ENCODE measurements at regions not wholly inside any gene's neighbourhood (a gene's known extent, or its start where the extent isn't known, plus 50 kb on each side); places are given as distances from the start of the nearest gene placed in this dataset.

DNA sequence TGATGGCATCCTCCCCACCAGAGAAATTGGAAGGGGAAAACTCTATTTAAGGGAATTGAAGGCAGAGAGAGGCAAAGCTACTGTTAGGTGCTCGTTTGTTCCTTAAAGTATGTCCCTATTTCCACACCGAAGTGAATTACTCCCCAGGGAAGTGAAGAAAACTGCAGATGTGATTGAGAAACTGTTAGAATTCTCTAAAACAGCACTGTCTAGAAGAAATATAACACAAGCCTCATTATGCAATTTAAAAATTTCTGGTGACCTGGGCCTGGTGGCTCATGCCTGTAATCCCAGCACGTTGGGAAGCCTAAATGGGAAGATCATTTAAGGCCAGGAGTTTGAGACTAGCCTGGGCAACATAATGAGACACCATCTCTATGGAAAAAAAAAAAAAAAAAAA lies 305.0 kb downstream of the SHQ1 start:
- H3K27ac Mint-ChIP-seq (ENCODE audit: low read depth), result no peak overlapping the region
- H3K4me1 Mint-ChIP-seq, result no peaks in the 10 kb centered on the region
- DNase-seq (ENCODE audit: low spot score in 2 of 2) (no peak), ATAC-seq (replicated peaks; ENCODE audit: extremely low read depth, poor library complexity, severe bottlenecking) (no peak)
- H3K27me3 Mint-ChIP-seq, result peaks cover 11% of the 10 kb centered on the region
- no peaks in the 10 kb centered on the region for H3K36me3 Mint-ChIP-seq (ENCODE audit: insufficient read depth)
- no peaks in the 10 kb centered on the region for H3K9me3 Mint-ChIP-seq
- H3K4me3 Mint-ChIP-seq, result no peak overlapping the region

GRCh38 chr3:72542781-72543180 lies 305.5 kb downstream of the SHQ1 start:
- H3K27ac Mint-ChIP-seq (ENCODE audit: low read depth), result no peak overlapping the region
- H3K9me3 Mint-ChIP-seq, result no peaks in the 10 kb centered on the region
- peaks cover 11% of the 10 kb centered on the region for H3K27me3 Mint-ChIP-seq
- no peak overlapping the region for H3K4me3 Mint-ChIP-seq
- H3K4me1 Mint-ChIP-seq, result no peaks in the 10 kb centered on the region
- ATAC-seq (replicated peaks; ENCODE audit: extremely low read depth, poor library complexity, severe bottlenecking) (no peak), DNase-seq (ENCODE audit: low spot score in 2 of 2) (no peak)
- no peaks in the 10 kb centered on the region for H3K36me3 Mint-ChIP-seq (ENCODE audit: insufficient read depth)

DNA sequence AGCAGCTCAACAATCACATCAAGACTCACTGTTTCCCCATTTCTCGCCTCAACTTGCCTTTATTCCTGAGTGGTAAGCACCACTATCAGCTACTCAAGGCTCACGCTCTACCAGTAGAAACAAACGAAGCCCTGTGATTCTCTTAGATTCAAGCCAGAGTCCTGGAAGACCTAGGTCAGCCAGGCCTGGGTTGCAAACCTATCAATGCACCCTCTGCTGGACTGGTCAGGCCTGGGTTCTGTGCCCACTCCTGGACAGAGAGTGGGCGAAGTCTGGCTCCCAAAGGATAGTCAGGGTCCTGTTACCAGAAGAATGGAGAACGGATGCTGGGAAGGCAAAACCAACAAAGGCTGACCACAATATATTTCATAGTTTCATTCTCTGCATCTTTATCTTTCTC lies 308.4 kb downstream of the SHQ1 start:
- no peaks in the 10 kb centered on the region for H3K4me1 Mint-ChIP-seq
- H3K27ac Mint-ChIP-seq (ENCODE audit: low read depth), result no peak overlapping the region
- peaks cover 11% of the 10 kb centered on the region for H3K27me3 Mint-ChIP-seq
- no peak for DNase-seq (ENCODE audit: low spot score in 2 of 2)
- H3K4me3 Mint-ChIP-seq, result no peak overlapping the region
- no peak for ATAC-seq (replicated peaks; ENCODE audit: extremely low read depth, poor library complexity, severe bottlenecking)
- peaks cover 2% of the 10 kb centered on the region for H3K36me3 Mint-ChIP-seq (ENCODE audit: insufficient read depth)
- H3K9me3 Mint-ChIP-seq, result no peaks in the 10 kb centered on the region

- Mint-ChIP-seq H3K4me3 (no peak overlapping the region), H3K27ac (ENCODE audit: low read depth) (no peak overlapping the region), H3K27me3 (peaks cover 9% of the 10 kb centered on the region), H3K9me3 (peaks cover 7% of the 10 kb centered on the region), H3K36me3 (ENCODE audit: insufficient read depth) (peaks cover 4% of the 10 kb centered on the region), H3K4me1 (peaks cover 6% of the 10 kb centered on the region)
- no peak for ATAC-seq (replicated peaks; ENCODE audit: extremely low read depth, poor library complexity, severe bottlenecking)
- DNase-seq (ENCODE audit: low spot score in 2 of 2), result no peak
Measured at GRCh38 chr3:72538070-72538745, 310.0 kb downstream of the SHQ1 start.

DNA sequence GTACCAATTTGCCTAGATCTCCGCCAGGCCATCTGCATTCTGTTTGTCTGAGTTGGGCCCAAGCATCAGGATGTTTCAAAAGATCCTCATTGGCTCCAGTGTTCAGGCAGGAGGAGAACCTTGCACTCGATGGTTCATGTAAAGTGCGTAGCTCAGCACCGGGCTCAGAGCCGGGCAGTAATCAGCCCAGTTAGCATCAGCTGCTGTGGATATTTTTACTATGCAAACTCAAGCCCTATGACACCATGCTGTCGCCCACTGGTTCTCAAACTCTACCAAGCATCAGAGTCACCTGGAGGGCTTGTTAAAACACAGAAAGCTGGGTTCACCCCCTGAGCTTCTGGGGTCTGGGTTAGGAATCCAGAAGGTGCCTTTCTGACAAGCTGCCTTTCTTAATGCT lies 310.8 kb downstream of the SHQ1 start:
- Mint-ChIP-seq H3K36me3 (ENCODE audit: insufficient read depth) (peaks cover 4% of the 10 kb centered on the region), H3K27me3 (peaks cover 5% of the 10 kb centered on the region)

GRCh38 chr3:72536878-72537267 lies 311.4 kb downstream of the SHQ1 start:
- Mint-ChIP-seq H3K36me3 (ENCODE audit: insufficient read depth) (peaks cover 4% of the 10 kb centered on the region), H3K4me1 (peaks cover 6% of the 10 kb centered on the region), H3K27me3 (peaks cover 9% of the 10 kb centered on the region), H3K4me3 (no peak overlapping the region), H3K9me3 (peaks cover 7% of the 10 kb centered on the region), H3K27ac (ENCODE audit: low read depth) (no peak overlapping the region)
- ATAC-seq (replicated peaks; ENCODE audit: extremely low read depth, poor library complexity, severe bottlenecking) (no peak), DNase-seq (ENCODE audit: low spot score in 2 of 2) (no peak)

More for the DNA sequence above, 310.8 kb downstream of the SHQ1 start:
- no peak for ATAC-seq (replicated peaks; ENCODE audit: extremely low read depth, poor library complexity, severe bottlenecking)
- DNase-seq (ENCODE audit: low spot score in 2 of 2), result no peak
- peaks cover 6% of the 10 kb centered on the region for H3K4me1 Mint-ChIP-seq
- H3K27ac Mint-ChIP-seq (ENCODE audit: low read depth), result no peak overlapping the region
- H3K9me3 Mint-ChIP-seq, result peaks cover 7% of the 10 kb centered on the region
- H3K4me3 Mint-ChIP-seq, result no peak overlapping the region

GRCh38 chr3:72536206-72536877 lies 311.9 kb downstream of the SHQ1 start:
- Mint-ChIP-seq H3K9me3 (peaks cover 7% of the 10 kb centered on the region), H3K27me3 (peaks cover 9% of the 10 kb centered on the region), H3K27ac (ENCODE audit: low read depth) (no peak overlapping the region), H3K4me1 (peaks cover 6% of the 10 kb centered on the region), H3K4me3 (no peak overlapping the region), H3K36me3 (ENCODE audit: insufficient read depth) (peaks cover 4% of the 10 kb centered on the region)
- no peak for DNase-seq (ENCODE audit: low spot score in 2 of 2)
- no peak for ATAC-seq (replicated peaks; ENCODE audit: extremely low read depth, poor library complexity, severe bottlenecking)

GRCh38 chr3:72535772-72536171 lies 312.5 kb downstream of the SHQ1 start:
- DNase-seq (ENCODE audit: low spot score in 2 of 2), result no peak
- ATAC-seq (replicated peaks; ENCODE audit: extremely low read depth, poor library complexity, severe bottlenecking), result no peak
- H3K9me3 Mint-ChIP-seq, result peaks cover 7% of the 10 kb centered on the region
- H3K4me1 Mint-ChIP-seq, result peaks cover 6% of the 10 kb centered on the region
- H3K27me3 Mint-ChIP-seq, result peaks cover 9% of the 10 kb centered on the region
- H3K27ac Mint-ChIP-seq (ENCODE audit: low read depth), result no peak overlapping the region
- peaks cover 4% of the 10 kb centered on the region for H3K36me3 Mint-ChIP-seq (ENCODE audit: insufficient read depth)
- no peak overlapping the region for H3K4me3 Mint-ChIP-seq

DNA sequence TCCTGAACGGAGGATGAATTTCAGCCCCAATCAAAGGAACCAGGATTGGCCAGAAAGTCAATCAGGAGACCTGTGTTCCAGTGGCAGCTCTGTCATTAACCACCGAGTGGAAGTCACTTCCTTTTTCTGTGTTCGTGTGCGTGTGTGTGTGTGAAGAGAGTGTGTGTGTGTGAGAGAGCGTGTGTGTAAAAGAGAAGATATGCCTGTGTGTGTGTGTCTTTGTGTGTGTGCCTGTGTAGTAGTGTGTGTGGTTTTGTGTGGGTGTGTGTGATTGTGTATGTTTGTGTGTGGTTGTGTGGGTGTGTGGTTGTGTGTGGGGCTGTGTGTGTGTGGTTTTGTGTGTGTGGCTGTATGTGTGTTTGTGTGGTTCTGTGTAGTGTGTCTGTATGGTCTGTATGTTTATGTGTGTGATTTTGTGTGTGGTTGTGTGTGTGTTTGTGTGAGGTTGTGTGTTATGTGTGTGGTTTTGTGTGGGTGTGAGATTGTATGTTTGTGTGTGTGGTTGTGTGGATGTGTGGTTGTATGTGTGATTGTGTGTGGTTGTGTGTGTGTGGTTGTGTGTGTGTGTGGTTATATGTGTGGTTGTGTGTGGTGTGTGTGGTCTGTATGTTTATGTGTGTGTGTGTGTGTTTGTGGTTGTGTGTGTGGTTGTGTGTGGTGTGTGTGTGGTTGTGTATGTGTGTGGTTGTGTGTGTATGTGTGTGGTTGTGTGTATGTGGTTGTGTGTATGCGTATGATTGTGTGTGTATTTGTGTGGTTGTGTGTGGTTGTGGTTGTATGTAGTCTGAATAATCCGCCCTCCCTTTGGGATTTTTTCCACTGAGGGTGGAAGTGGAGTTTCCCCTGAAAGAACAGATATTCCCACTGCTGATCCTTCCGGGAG lies 314.4 kb downstream of the SHQ1 start:
- ATAC-seq (replicated peaks; ENCODE audit: extremely low read depth, poor library complexity, severe bottlenecking) (no peak), DNase-seq (ENCODE audit: low spot score in 2 of 2) (no peak)
- H3K4me3 Mint-ChIP-seq, result no peak overlapping the region
- peaks cover 9% of the 10 kb centered on the region for H3K27me3 Mint-ChIP-seq
- peaks cover 6% of the 10 kb centered on the region for H3K4me1 Mint-ChIP-seq
- H3K36me3 Mint-ChIP-seq (ENCODE audit: insufficient read depth), result peaks cover 4% of the 10 kb centered on the region
- peak overlapping the region; percentile 7 for H3K27ac Mint-ChIP-seq (ENCODE audit: low read depth)
- peaks cover 7% of the 10 kb centered on the region for H3K9me3 Mint-ChIP-seq

DNA sequence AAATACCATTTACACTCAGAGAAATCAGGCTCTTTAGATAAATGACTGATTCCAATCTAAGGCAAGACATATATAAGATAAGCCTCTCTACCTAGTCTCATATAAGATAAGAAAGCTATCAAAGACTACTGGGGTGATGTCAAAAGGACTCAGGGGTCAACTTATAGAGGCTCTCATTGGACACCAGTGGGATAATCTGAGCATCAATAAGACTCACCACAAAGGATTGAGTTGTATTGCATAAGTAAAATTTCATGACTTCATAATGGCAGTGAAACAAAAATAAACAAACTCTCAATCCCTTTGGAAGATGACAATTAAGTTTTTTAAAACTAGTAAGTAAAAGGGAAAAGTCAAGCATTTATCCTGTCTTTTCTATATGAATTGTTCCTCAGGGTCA lies 317.8 kb downstream of the SHQ1 start:
- peaks cover 2% of the 10 kb centered on the region for H3K36me3 Mint-ChIP-seq (ENCODE audit: insufficient read depth)
- H3K27ac Mint-ChIP-seq (ENCODE audit: low read depth), result no peak overlapping the region
- H3K4me1 Mint-ChIP-seq, result peaks cover 6% of the 10 kb centered on the region
- no peak overlapping the region for H3K4me3 Mint-ChIP-seq
- peaks cover 25% of the 10 kb centered on the region for H3K27me3 Mint-ChIP-seq
- ATAC-seq (replicated peaks; ENCODE audit: extremely low read depth, poor library complexity, severe bottlenecking) (no peak), DNase-seq (ENCODE audit: low spot score in 2 of 2) (no peak)
- H3K9me3 Mint-ChIP-seq, result peaks cover 7% of the 10 kb centered on the region

DNA sequence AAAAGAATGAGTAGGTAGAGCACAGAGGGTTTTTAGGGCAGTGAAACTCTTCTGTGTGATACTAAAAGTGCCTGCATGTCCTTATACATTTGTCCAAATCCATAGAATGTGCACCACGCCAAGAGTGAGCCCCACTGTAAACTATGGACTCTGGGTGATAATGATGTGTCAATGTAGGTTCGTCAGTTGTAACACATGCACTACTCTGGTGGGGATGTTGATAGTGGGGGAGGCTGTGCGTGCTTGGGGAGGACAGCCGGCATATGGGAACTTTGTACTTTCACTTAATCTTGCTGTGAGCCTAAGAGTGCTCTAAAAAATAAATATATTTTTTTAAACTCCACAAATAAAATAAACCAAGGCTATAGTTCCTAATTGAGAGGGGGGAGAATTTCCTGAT lies 319.2 kb downstream of the SHQ1 start:
- ATAC-seq (replicated peaks; ENCODE audit: extremely low read depth, poor library complexity, severe bottlenecking), result no peak
- no peak overlapping the region for H3K27ac Mint-ChIP-seq (ENCODE audit: low read depth)
- H3K36me3 Mint-ChIP-seq (ENCODE audit: insufficient read depth), result peaks cover 2% of the 10 kb centered on the region
- H3K9me3 Mint-ChIP-seq, result peaks cover 7% of the 10 kb centered on the region
- no peak for DNase-seq (ENCODE audit: low spot score in 2 of 2)
- peaks cover 6% of the 10 kb centered on the region for H3K4me1 Mint-ChIP-seq
- H3K4me3 Mint-ChIP-seq, result no peak overlapping the region
- H3K27me3 Mint-ChIP-seq, result peaks cover 29% of the 10 kb centered on the region

DNA sequence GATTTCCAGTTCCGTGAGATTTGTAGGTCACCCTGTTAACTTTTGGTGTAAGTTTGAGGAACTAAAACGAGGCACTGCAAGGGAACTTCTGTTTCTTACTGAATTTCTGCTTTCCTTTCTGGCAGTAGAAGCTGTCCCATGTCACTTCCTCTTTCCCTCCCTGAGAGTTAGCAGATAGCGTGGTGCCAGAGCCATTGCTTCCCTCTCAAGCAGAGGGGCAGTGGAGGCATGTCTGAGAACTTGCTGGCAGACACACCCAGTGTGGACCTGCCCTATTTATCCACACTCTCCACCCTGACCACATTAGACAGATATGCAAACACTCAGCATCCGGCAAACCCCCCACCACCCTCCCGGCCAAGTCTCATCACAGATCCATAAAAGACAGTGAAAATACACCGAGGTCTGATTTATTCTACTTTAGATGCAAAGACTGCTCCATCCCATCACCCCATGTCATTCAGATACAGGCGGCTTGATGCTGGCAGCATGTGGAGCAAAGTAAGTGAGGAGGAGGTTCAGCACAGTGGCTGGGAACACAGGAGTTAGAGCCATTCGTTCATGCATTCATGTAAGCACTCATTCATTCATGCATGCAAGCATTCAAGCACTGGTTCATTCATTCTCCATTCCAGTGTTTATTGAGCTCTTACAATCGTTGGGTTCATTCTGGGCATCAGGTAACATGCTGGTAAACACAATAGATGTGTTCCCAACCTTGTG lies 324.7 kb downstream of the SHQ1 start:
- no peak for DNase-seq (ENCODE audit: low spot score in 2 of 2)
- ATAC-seq (replicated peaks; ENCODE audit: extremely low read depth, poor library complexity, severe bottlenecking), result peak; percentile 19
- no peaks in the 10 kb centered on the region for H3K4me1 Mint-ChIP-seq

More for the DNA sequence above, 324.7 kb downstream of the SHQ1 start:
- Mint-ChIP-seq H3K27ac (ENCODE audit: low read depth) (no peak overlapping the region), H3K9me3 (no peaks in the 10 kb centered on the region), H3K4me3 (no peak overlapping the region), H3K27me3 (peaks cover 29% of the 10 kb centered on the region), H3K36me3 (ENCODE audit: insufficient read depth) (no peaks in the 10 kb centered on the region)

Data from central memory CD8-positive, alpha-beta T cell (primary cell).